Mucosa of descending colon (tissue), 3 donors: ENCODE measurements at regions not wholly inside any gene's neighbourhood (a gene's known extent, or its start where the extent isn't known, plus 50 kb on each side); places are given as distances from the start of the nearest gene placed in this dataset.

Source experiments
- ATAC-seq: fragments of 200-7000 bp; cut with Tn5 transposase; one replicate; pipeline ENCODE4 v1.9.1; 2020; ENCODE audit warnings: mild to moderate bottlenecking, moderate library complexity
- DNase-seq, 3 donors: peaks; one replicate each; pipeline ENCODE4 v3.0.0-alpha.2; 2020
- H3K36me3 ChIP-seq: fragments of 200-600 bp; one replicate; pipeline ENCODE4 v1.8.0; 2021; ENCODE audit warnings: low read depth, mild to moderate bottlenecking
- H3K4me1 ChIP-seq: fragments of 200-600 bp; one replicate; pipeline ENCODE4 v1.8.0; 2021; ENCODE audit warnings: low read depth, mild to moderate bottlenecking
- H3K4me3 ChIP-seq: fragments of 200-600 bp; one replicate; pipeline ENCODE4 v1.8.0; 2021; ENCODE audit warnings: mild to moderate bottlenecking
- H3K9me3 ChIP-seq: fragments of 200-600 bp; one replicate; pipeline ENCODE4 v1.8.0; 2021; ENCODE audit warnings: mild to moderate bottlenecking
- intact Hi-C, 2 donors: fragments of 100-400 bp; cut with DNase I in 1 of 2; cut with micrococcal nuclease in 1 of 2; formaldehyde crosslinking; loops; one replicate each; pipeline versions ENCODE4 v1.11.0 to v1.11.1; 2022; cut with DNase I, micrococcal nuclease
- TF ChIP-seq, protein P1 (sequence below): fragments of 200-600 bp; IDR thresholded peaks from one replicate; pipeline ENCODE4 v1.8.0; 2022; ENCODE audit warnings: antibody characterized with exemption, mild to moderate bottlenecking
- donor health status: DM: no; HTN: no; CAD: no; lungs with moderate emphysema.
- donor health status: DM: no; HTN: no; CAD: no.
- donor health status: DM: no; HTN: yes; CAD: no.

DNA sequence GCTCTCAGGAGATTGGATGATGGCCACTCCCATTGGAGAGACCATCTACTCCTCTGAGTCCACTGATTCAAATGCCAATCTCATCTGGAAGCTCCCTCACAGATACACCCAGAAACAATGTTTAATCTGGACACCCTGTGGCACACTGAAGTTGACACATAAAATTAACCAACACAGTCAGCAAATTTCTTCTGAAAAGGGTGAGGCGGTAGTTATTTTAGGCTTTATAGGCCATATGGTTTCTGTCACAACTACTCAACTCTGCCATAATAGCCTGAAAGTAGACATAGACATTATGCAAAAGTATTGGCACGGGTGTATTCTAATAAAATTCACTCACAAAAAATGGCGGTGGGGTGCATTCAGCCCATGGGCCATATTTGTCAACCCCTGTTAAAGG, 244.5 kb upstream of the VLDLR start:
- ATAC-seq (no peak), DNase-seq (no peak)
- TF ChIP-seq, protein P1, sequence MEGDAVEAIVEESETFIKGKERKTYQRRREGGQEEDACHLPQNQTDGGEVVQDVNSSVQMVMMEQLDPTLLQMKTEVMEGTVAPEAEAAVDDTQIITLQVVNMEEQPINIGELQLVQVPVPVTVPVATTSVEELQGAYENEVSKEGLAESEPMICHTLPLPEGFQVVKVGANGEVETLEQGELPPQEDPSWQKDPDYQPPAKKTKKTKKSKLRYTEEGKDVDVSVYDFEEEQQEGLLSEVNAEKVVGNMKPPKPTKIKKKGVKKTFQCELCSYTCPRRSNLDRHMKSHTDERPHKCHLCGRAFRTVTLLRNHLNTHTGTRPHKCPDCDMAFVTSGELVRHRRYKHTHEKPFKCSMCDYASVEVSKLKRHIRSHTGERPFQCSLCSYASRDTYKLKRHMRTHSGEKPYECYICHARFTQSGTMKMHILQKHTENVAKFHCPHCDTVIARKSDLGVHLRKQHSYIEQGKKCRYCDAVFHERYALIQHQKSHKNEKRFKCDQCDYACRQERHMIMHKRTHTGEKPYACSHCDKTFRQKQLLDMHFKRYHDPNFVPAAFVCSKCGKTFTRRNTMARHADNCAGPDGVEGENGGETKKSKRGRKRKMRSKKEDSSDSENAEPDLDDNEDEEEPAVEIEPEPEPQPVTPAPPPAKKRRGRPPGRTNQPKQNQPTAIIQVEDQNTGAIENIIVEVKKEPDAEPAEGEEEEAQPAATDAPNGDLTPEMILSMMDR: no peak
- Histone ChIP-seq H3K4me3 (no peak overlapping the region), H3K4me1 (no peaks in the 10 kb centered on the region), H3K36me3 (no peaks in the 10 kb centered on the region), H3K9me3 (no peaks in the 10 kb centered on the region)
- intact Hi-C loops: no loop called here

GRCh38 chr9:2377834-2378233, 243.8 kb upstream of the VLDLR start:
- no peaks in the 10 kb centered on the region for H3K4me1 ChIP-seq
- ATAC-seq: no peak
- intact Hi-C loops: no loop called here
- H3K9me3 ChIP-seq: no peaks in the 10 kb centered on the region
- TF ChIP-seq, protein P1: no peak
- no peaks in the 10 kb centered on the region for H3K36me3 ChIP-seq
- DNase-seq: no peak
- no peak overlapping the region for H3K4me3 ChIP-seq

DNA sequence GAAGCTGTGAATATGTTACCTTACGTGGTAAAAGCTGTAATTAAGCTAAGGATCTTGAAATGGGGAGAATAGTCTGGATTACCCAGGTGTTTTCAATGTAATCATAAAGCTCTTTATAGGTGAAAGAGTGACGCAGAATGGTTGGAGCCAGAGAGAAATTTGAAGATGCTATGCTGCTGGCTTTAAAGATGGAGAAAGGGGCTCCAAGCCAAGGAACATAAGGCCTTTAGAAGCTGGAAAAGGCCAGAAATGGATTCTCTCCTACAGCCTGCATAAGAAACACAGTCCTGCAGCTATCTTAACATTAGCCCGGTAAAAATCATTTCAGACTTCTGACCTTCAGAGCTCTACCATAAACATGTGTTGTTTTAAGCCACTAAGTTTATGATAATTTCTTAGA, 243.3 kb upstream of the VLDLR start:
- no peaks in the 10 kb centered on the region for H3K36me3 ChIP-seq
- TF ChIP-seq, protein P1: no peak
- H3K4me3 ChIP-seq: no peak overlapping the region
- no peak for DNase-seq
- no peak for ATAC-seq
- intact Hi-C loops: no loop called here
- no peaks in the 10 kb centered on the region for H3K4me1 ChIP-seq
- no peaks in the 10 kb centered on the region for H3K9me3 ChIP-seq

- TF ChIP-seq, protein P1: no peak
- intact Hi-C loops: no loop called here
- no peaks in the 10 kb centered on the region for H3K9me3 ChIP-seq
- ATAC-seq (no peak), DNase-seq (no peak)
- H3K4me3 ChIP-seq: no peak overlapping the region
- no peaks in the 10 kb centered on the region for H3K4me1 ChIP-seq
- H3K36me3 ChIP-seq: no peaks in the 10 kb centered on the region
Measured at GRCh38 chr9:2378816-2379215, 242.8 kb upstream of the VLDLR start.

- Histone ChIP-seq H3K36me3 (no peaks in the 10 kb centered on the region), H3K4me1 (no peaks in the 10 kb centered on the region), H3K9me3 (no peaks in the 10 kb centered on the region), H3K4me3 (no peak overlapping the region)
- DNase-seq (no peak), ATAC-seq (no peak)
- intact Hi-C loops: no loop called here
- TF ChIP-seq, protein P1: no peak
Measured at GRCh38 chr9:2384741-2385140, 236.8 kb upstream of the VLDLR start.

- TF ChIP-seq, protein P1: no peak
- intact Hi-C loops: no loop called here
- Histone ChIP-seq H3K4me3 (no peak overlapping the region), H3K9me3 (no peaks in the 10 kb centered on the region), H3K36me3 (no peaks in the 10 kb centered on the region), H3K4me1 (no peaks in the 10 kb centered on the region)
- ATAC-seq: no peak
- no peak for DNase-seq
Measured at GRCh38 chr9:2385746-2386145, 235.8 kb upstream of the VLDLR start.
